AG04450 (cell line): ENCODE measurements at regions not wholly inside any gene's neighbourhood (a gene's known extent, or its start where the extent isn't known, plus 50 kb on each side); places are given as distances from the start of the nearest gene placed in this dataset.

Source experiments
- CTCF ChIA-PET: fragments of 300-600, 350-600 bp; formaldehyde crosslinking; extraction: SDS; loops from one replicate; lab custom pipeline; 2022; ENCODE audit warnings: antibody characterized with exemption, inconsistent platforms; lab: Charles Lee
- POLR2A ChIA-PET: fragments of 350-600 bp; formaldehyde crosslinking; extraction: SDS; loops from one replicate; lab custom pipeline; 2021; ENCODE audit warnings: antibody characterized with exemption, inconsistent platforms; lab: Yijun Ruan, JAX
- DNase-seq: peaks from one replicate; pipeline ENCODE4 v3.0.0-alpha.2; 2011; ENCODE audit warnings: low read depth, low spot score
- H3K27ac ChIP-seq: one replicate; pipeline ENCODE4 v1.5.1; 2012; ENCODE audit warnings: low read depth, low read length, control low read depth
- H3K27me3 ChIP-seq: one replicate; pipeline ENCODE4 v1.6.0; 2012; ENCODE audit warnings: low read length; ENCODE audit not compliant: control insufficient read depth, insufficient read depth
- H3K4me3 ChIP-seq: 2 replicates; pipeline ENCODE4 v1.5.1; 2011; ENCODE audit warnings: mild to moderate bottlenecking, low read depth, low read length, control low read depth
- H3K9me3 ChIP-seq: 2 replicates; pipeline ENCODE4 v1.5.1; 2012; ENCODE audit warnings: low read length; ENCODE audit not compliant: control insufficient read depth, insufficient read depth
- CTCF ChIP-seq: IDR thresholded peaks from 2 replicates; pipeline ENCODE4 v1.5.1; 2011; ENCODE audit warnings: low read depth, low read length, control low read depth, inconsistent platforms

DNA sequence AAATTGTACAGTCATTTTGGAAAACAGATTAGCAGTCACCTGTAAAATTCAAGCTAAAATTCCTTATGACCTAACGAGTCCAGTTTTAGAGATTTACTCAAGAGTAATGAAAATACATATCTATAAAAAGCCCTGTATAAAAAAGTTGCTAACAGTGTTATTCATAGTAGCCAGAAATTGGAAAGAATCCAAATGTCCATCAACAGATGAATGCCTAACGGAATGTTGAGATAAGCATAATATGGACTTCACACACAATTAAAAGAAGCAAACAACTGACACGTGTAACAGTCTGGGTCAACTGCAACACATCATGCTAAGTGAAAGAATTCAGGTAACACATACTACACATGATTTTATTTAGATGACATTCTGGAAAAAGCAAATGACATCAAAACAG is 584.8 kb upstream of the AGA start:
- POLR2A ChIA-PET, result no interaction called here
- H3K9me3 ChIP-seq, result no peaks in the 10 kb centered on the region
- H3K27me3 ChIP-seq, result no peaks in the 10 kb centered on the region
- CTCF ChIA-PET, result no interaction called here
- no peak overlapping the region for H3K27ac ChIP-seq
- TF ChIP-seq CTCF, result no peak
- DNase-seq, result no peak
- no peak overlapping the region for H3K4me3 ChIP-seq

GRCh38 chr4:178027796-178028195 is 585.6 kb upstream of the AGA start:
- Histone ChIP-seq H3K27ac (no peak overlapping the region), H3K9me3 (no peaks in the 10 kb centered on the region), H3K4me3 (no peak overlapping the region), H3K27me3 (no peaks in the 10 kb centered on the region)
- ChIA-PET POLR2A (no interaction called here), CTCF (interaction anchor here (0.9 kb wide), 1 partner anchor 195 kb away, joined by 3 read pairs; no protein-coding TSS in a partner anchor)
- no peak for DNase-seq
- no peak for TF ChIP-seq CTCF

DNA sequence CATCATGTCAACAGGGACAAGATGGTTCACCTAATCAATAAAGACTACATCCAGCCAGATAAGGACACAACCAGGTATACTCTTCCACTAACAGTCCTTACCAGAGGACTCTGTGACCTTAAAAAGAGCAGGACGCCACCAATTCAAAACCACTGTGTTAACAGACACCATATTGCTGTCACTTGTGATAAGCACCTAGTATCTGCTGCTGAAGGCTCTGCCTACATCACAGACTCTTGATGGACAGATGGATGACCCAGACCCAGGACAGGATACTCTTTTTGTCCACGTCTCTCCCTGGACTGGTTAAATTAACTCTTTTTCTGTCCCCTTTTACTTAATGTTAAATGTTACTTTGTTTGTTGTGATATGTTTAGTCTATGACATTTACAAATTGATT is 586.2 kb upstream of the AGA start:
- Histone ChIP-seq H3K27ac (no peak overlapping the region), H3K27me3 (no peaks in the 10 kb centered on the region), H3K9me3 (no peaks in the 10 kb centered on the region), H3K4me3 (no peak overlapping the region)
- TF ChIP-seq CTCF, result no peak
- no peak for DNase-seq
- CTCF ChIA-PET, result interaction anchor here (0.9 kb wide), 1 partner anchor 195 kb away, joined by 3 read pairs; no protein-coding TSS in a partner anchor
- POLR2A ChIA-PET, result no interaction called here

DNA sequence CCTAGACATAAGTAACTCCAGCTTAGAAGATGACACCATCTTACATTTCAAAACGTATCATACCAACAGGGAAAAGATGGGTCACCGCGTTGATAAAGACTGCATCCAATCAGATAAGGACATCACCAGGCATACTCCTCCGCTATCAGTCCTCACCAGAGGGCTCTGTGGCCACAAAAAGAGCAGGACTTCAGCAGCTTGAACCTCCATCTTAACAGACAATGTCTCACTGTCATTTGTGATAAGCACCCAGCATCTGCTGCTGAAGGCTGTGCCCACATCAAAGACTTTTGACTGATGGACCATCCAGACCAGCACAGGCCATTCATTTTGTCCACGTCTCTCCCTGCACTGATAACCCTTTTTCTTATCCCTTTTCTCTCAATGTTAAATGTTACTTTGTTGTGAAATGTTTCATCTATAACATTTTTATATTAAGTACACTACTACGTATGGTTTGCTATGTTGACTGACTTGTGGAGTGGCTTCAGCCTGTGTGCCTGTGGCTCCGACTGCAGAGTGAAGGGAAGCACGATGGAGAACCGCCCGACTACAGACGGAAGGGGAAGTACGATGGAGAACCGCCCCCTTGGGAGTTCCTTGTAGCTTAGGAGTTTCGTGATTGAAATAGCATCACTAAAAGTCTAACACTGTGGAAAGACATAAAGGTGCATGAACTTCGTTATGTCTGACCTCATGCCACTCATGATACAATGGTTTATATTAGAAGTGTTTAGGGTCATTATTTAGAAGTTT is 595.4 kb upstream of the AGA start:
- ChIA-PET CTCF (no interaction called here), POLR2A (no interaction called here)
- no peaks in the 10 kb centered on the region for H3K9me3 ChIP-seq
- no peak overlapping the region for H3K27ac ChIP-seq
- H3K27me3 ChIP-seq, result no peaks in the 10 kb centered on the region
- H3K4me3 ChIP-seq, result no peak overlapping the region
- DNase-seq, result no peak
- no peak for TF ChIP-seq CTCF

- DNase-seq, result no peak
- ChIA-PET CTCF (no interaction called here), POLR2A (no interaction called here)
- H3K27me3 ChIP-seq, result no peaks in the 10 kb centered on the region
- no peak overlapping the region for H3K4me3 ChIP-seq
- no peak overlapping the region for H3K27ac ChIP-seq
- TF ChIP-seq CTCF, result no peak
- H3K9me3 ChIP-seq, result no peaks in the 10 kb centered on the region
Observed at GRCh38 chr4:178056996-178057395, 614.8 kb upstream of the AGA start.
